GM12872 (cell line): ENCODE measurements at regions not wholly inside any gene's neighbourhood (a gene's known extent, or its start where the extent isn't known, plus 50 kb on each side); places are given as distances from the start of the nearest gene placed in this dataset.

ENCODE experiments used
- CTCF ChIP-seq: IDR thresholded peaks from 3 replicates; pipeline ENCODE4 v1.5.1; 2011; ENCODE audit warnings: low read depth, mild to moderate bottlenecking, low read length, moderate library complexity; ENCODE audit not compliant: insufficient read depth

GRCh38 chr1:213657879-213658278, 329.9 kb upstream of the PROX1 start:
- no peak for TF ChIP-seq CTCF

GRCh38 chr1:213658457-213658856, 329.3 kb upstream of the PROX1 start:
- TF ChIP-seq CTCF = no peak

- TF ChIP-seq CTCF = no peak
Observed at GRCh38 chr1:213659580-213660547, 327.9 kb upstream of the PROX1 start.

GRCh38 chr1:213661302-213661701, 326.5 kb upstream of the PROX1 start:
- no peak for TF ChIP-seq CTCF

- no peak for TF ChIP-seq CTCF
Observed at GRCh38 chr1:213666113-213666512, 321.7 kb upstream of the PROX1 start.

GRCh38 chr1:213666922-213667321, 320.9 kb upstream of the PROX1 start:
- TF ChIP-seq CTCF = no peak

GRCh38 chr1:213669512-213669911, 318.3 kb upstream of the PROX1 start:
- no peak for TF ChIP-seq CTCF
